ENCODE measurements at regions not wholly inside any gene's neighbourhood (a gene's known extent, or its start where the extent isn't known, plus 50 kb on each side); places are given as distances from the start of the nearest gene placed in this dataset.

- no peak for DNase-seq
These were observed 295.6 kb upstream of the FLRT2 start for GRCh38 chr14:85234156-85235025.

GRCh38 chr14:85235868-85236267, 294.1 kb upstream of the FLRT2 start:
- no peak for DNase-seq

GRCh38 chr14:85236296-85236695, 293.6 kb upstream of the FLRT2 start:
- no peak for DNase-seq

- DNase-seq, result no peak
These were observed 290.2 kb upstream of the FLRT2 start for GRCh38 chr14:85239791-85240190.

GRCh38 chr14:85241022-85241855, 288.7 kb upstream of the FLRT2 start:
- no peak for DNase-seq

GRCh38 chr14:85242666-85243065, 287.3 kb upstream of the FLRT2 start:
- no peak for DNase-seq

GRCh38 chr14:85243321-85243720, 286.6 kb upstream of the FLRT2 start:
- DNase-seq, result no peak

GRCh38 chr14:85247071-85247470, 282.9 kb upstream of the FLRT2 start:
- no peak for DNase-seq

GRCh38 chr14:85248881-85249635, 280.9 kb upstream of the FLRT2 start:
- no peak for DNase-seq

- no peak for DNase-seq
These were observed 279.3 kb upstream of the FLRT2 start for GRCh38 chr14:85250414-85251189.

GRCh38 chr14:85252011-85252410, 277.9 kb upstream of the FLRT2 start:
- DNase-seq, result no peak

GRCh38 chr14:85254711-85255110, 275.2 kb upstream of the FLRT2 start:
- no peak for DNase-seq

GRCh38 chr14:85257287-85257686, 272.7 kb upstream of the FLRT2 start:
- no peak for DNase-seq

- no peak for DNase-seq
These were observed 265.8 kb upstream of the FLRT2 start for GRCh38 chr14:85263916-85264675.

- no peak for DNase-seq
These were observed 256.8 kb upstream of the FLRT2 start for GRCh38 chr14:85273099-85273677.

- no peak for DNase-seq
These were observed 256.0 kb upstream of the FLRT2 start for GRCh38 chr14:85273952-85274351.

GRCh38 chr14:85276161-85276978, 253.6 kb upstream of the FLRT2 start:
- no peak for DNase-seq

GRCh38 chr14:85276979-85277228, 253.0 kb upstream of the FLRT2 start:
- DNase-seq, result no peak

GRCh38 chr14:85279407-85279806, 250.5 kb upstream of the FLRT2 start:
- DNase-seq, result no peak

- no peak for DNase-seq
These were observed 249.9 kb upstream of the FLRT2 start for GRCh38 chr14:85280074-85280473.

GRCh38 chr14:85281921-85282320, 248.0 kb upstream of the FLRT2 start:
- DNase-seq, result no peak
